GM11168 (cell line): ENCODE measurements at regions not wholly inside any gene's neighbourhood (a gene's known extent, or its start where the extent isn't known, plus 50 kb on each side); places are given as distances from the start of the nearest gene placed in this dataset.
"Not testable (repeated sequence)": the region's sequence is repeated elsewhere in the genome, so short reads cannot be mapped to it uniquely, and the experiment has no call there.

Experiments
- in situ Hi-C: fragments of 300-500 bp; cut with MboI; formaldehyde crosslinking; loops from one replicate; pipeline ENCODE4 v1.12.0; 2022; ENCODE audit warnings: low sequenced_read_pairs; ENCODE audit not compliant: unreplicated experiment

DNA sequence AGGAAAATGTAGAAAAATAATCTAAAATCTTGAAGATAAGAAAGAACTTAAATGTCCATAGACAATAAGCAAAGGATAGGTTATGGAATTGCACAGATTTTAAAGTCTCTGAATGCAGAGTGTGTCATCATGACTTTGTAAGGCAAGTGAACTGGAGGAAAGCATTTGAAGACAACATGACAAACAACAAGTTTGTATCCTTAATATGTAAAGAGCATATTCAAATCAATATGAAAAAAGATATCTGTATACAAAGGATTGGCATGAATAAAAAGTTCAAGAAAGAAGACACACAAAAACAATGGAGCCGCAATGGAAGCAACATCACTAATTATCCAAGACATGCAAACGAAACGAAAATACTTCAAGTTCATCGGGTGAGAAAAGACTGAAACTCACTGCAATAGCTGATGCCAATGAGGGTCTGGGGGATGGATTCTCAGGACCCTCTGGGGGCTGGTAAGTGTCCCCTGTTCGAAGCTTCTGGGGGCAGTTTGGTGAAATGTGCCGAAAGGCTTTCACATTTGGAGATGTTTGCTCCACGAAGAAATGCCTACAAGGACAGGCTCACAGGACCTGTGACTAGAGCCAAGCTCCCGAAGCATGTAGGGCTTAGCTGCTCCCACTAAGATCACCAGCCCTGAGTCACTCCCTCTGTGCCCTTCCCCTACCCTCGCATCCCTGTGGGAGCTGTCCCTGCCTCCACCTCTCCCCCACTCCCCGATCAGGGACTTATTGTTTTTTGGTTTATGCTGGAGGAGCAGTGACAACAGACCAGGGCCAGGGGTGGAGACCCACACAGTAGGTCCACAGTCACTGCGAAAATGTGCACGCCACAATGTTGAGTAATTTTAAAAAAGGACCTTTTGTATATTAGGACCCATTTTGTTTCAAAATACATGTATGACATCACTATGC, 345.7 kb upstream of the SFSWAP start:
- in situ Hi-C loops: no loop called here

DNA sequence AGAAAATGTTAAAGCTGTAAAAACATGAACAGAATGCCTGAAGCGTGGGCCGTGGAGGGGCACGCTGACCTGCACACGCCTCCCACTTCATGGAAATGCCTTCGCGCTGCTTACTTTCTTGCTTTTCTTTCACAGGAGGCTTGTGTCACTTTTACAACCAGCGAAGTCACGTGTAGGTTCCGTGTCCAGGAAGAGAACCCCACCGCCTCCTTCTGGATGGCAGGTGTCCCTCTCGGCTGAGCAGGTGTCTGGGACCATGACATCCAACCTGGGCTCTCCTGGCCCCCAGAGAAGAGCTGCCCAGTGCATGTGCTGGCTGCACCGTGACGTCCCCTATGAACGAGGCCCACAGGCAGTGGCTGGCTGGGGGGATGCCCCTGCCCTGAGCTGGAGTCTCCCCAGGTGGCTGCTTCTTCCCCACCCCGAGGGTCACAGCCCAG, 345.0 kb upstream of the SFSWAP start:
- in situ Hi-C loops: no loop called here

DNA sequence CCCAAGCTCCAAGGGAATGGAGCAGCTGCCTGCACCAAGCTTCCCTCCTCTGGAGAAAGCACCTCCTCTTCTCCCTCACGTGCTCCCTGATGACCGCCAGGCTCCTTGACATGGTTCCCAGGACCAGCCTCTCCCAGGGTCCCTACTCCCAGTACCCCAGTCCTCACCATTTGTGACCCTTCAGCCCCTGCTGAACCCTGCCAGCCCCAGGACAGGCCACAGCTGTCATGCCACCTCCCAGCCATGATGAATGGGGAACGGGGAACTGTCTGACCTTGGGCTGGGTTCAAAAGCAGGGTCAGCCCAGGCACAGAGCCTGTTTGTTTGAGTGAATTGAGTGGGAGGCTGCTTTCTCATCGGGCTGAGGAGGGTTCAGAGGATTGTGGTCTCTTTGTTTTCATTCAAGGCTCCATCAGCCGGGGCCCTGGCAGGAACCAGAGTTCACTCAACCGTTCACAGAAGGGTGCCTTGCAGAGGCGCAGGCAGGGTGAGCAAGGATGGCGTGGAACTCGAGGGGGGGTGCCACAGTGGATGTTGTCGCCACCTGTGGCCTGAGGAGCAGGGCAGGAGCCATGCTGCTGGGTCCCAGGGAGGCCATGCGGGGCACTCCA, 344.5 kb upstream of the SFSWAP start:
- in situ Hi-C loops: no loop called here

DNA sequence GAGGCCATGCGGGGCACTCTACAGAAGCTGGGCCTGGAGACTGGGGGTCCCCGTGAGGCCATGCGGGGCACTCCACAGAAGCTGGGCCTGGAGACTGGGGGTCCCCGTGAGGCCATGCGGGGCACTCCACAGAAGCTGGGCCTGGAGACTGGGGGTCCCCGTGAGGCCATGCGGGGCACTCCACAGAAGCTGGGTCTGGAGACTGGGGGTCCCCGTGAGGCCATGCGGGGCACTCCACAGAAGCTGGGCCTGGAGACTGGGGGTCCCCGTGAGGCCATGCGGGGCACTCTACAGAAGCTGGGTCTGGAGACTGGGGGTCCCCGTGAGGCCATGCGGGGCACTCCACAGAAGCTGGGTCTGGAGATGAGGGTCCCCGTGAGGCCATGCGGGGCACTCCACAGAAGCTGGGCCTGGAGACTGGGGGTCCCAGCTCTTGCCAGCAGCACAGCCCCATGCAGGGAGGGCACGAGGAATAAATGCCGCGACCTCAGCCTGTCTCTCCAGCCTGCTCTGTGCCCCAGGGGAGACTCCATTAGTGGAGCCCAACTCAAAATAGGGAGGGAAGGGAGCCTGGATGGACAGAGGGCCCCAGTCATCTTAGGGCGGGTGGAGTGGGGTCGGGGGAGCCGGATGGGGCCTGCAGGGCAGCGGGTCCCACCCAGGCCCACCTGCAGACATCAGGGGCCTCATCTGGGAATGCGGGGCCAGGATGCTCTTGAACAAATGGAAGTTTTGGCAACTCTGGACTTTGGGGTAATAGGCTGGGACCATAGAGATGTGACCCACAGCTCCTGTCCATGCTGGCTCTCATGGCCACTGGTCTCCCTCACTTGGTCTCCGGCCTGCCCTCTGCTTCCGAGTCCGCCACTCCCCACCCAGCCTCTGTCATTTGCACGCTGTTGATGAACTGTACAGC, 343.6 kb upstream of the SFSWAP start:
- in situ Hi-C loops: not testable (repeated sequence)

DNA sequence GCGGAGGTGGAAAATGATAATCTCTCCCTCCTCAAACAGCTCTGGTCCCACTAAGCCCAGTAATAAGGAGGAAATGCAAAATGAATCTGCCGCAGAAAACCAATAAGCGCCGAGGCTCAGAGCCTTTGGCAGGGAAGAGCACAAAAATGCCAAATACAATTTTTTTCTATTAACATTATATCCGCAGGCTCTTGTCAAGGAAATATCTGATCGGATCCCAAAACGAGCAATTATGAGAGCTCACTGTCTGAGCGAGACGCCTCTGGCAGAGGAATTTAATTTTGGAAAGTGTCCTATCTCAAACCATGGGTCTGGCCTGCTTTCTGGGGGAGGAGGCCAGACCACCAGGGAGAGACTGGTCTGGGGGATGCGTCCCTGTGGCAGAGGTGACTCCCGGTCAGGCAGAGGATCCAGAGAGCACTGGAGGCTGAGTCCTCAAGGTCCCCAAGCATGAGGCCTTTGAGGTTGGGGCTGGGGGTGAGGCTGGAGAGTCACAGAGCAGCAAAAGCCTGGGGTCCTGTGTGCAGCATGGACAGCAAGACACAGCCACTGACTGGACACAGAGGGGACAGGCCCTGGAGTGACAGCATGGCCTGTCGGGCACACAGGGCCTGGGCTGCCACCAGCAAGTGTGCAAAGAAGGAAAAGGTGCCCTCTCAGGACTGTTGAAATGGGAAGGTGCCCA, 342.8 kb upstream of the SFSWAP start:
- in situ Hi-C loops: no loop called here

DNA sequence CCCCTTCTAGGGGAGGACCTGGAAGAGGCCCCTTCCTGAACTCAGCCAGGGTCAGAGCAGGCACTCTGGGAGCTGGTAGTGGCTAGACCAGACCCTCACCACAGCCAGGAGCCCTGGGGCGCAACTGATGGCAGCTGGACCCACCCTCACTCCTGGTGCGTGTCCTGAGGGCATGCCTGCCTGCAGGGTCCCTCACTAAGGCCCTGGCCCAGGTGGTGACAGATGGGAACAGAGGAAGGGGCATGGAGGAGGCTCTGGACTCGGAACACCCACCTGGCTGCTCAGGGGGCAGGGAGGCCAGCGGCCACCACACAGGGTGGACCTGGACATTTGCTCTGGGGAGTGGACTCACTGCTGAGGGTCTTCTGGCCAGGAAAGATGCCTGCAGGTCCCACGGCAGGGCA, 342.2 kb upstream of the SFSWAP start:
- in situ Hi-C loops: no loop called here

DNA sequence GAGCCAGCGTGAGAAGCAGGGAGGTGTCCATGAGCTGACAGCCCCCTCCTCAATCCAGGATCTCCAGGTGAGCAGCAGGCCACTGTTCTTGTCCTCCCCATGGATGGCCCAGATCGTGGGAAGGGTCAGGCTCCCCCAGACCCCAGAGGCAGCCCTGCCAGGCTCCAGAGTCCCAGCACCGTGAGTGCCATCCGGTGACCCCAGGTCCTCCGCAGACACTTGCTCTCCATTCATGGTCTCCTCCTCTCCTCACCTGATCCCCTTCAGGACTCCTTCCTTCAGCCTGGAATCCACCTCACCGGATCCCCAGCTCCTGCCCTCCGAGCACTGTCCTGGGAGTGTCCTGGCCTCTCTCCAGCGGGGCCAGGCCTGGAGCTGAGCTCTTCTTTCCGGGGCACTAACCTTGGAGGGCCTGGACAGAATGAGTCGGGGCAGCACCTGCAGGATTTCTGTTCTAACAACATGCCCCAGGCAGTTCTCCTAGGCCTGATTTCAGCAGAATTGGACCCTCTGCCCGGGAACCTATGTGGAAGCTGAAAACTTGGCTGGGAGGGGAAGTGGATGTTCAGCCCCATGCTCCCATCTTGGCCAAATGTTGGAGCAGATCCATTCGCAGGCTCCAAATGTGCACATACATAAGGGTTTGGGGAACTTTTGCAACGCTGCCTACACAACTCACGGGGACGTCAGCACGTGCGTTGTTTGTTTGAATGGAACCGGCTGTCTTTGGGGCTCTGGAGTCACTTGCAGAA, 341.6 kb upstream of the SFSWAP start:
- in situ Hi-C loops: no loop called here

DNA sequence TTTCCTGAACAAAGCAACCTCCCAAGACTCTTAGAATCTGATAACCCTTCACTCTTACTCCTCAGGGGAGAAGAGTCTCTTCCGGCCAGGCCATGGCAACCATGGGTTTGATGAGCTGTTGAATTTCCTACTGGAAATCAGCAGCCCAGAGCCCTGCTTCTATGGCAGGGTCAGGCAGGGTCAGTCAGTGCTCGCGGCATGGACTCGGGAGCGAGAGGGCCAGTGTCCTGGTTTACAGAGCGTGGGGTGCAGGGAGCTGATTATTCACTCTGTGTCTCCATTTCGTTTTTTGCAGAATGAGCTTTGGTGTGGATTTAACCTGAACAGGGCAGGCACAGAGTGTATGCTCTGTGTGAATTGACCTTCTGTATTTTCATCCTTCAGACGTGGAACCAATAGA, 340.6 kb upstream of the SFSWAP start:
- in situ Hi-C loops: no loop called here

DNA sequence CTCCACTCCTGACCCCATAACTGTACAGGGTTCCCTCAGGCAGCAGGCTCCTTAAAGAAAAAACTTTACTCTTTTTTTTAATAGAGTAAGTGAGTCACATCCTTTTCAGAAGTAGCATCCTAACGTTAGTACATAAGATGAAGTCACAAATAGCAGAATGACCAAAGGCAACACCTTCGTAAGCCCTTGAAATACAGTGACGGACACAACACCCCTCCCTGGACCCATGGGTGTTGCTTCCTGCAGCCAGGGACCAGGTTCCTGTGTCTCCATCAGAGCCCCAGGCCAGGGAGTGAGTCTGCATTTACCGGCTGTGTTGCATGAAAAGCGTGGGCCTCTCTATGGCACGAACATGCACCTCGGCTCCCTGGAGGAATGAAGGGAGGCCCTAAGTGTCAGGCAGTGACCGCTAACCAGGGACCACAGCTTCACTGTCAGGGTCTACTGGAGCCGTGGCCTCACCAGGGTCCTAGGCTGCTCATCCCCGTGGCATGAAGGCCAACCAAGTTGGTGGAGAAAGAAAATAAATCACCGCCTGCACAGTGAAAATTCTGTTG, 340.0 kb upstream of the SFSWAP start:
- in situ Hi-C loops: no loop called here

DNA sequence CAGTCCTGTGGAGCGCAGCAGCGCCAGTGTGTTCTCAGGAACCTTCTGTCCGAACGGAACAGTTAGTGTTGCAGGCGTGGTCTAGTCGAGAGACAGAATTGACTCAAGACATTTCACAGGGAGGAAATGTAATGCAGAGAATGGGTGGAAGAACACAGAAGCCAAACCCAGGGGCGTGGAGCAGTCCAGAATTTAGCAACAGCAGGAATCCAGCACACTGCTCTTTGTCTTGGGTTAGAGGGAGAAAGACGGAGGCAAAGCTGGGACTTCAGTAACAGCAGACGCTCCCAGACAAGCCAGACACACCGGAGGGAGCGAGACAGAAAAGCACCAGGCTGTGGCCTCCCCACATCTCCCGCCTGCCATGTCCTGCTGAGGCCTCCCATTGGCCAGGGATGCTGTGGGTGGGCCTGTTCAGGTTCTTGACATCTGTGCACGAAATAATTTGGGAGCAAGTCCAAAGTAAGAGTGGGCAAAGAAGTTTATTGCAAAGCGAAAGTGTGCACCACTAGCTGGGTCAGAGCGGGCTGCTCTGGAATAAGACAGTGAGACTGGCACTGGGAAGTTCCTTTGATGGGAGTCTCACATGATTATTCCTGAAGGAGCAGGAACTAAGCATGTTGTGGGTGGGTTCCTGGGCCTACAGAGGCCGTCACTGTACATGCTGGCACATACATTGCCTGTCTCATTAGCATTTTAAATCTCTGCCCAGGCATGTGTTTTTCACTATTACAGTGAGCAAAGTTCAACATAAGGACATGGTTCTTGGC, 339.3 kb upstream of the SFSWAP start:
- in situ Hi-C loops: no loop called here

DNA sequence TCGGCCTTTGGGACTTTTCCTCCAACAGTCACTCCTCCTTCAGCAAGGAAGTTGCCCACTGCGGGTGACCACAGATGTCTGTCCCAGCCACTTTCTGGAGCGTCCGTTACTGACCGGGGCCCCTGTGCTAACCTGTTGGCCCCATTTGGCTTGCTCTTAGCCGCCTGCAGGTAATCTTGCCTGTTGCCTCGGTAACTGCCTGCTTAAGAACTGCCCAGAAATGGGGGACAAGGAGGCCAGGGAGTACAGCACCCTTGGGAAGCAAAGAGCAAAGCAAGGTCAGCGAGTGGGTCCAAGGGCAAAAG, 338.8 kb upstream of the SFSWAP start:
- in situ Hi-C loops: no loop called here

DNA sequence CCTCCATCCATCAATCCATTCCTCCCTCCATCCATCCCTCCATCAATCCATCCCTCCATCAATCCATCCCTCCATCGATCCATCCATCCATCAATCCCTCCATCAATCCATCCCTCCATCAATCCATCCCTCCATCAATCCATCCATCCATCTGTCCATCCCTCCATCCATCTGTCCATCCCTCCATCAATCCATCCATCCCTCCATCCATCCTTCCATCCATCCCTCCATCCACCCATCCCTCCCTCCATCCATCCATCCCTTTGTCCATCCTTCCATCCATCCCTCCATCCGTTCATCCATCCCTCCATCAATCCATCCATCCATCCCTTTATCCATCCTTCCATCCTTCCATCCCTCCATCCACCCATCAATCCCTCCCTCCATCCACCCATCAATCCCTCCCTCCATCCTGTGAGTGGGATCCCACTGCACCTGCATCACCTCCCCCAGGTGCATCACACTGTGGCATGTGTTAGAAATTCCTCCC, 338.1 kb upstream of the SFSWAP start:
- in situ Hi-C loops: no loop called here

DNA sequence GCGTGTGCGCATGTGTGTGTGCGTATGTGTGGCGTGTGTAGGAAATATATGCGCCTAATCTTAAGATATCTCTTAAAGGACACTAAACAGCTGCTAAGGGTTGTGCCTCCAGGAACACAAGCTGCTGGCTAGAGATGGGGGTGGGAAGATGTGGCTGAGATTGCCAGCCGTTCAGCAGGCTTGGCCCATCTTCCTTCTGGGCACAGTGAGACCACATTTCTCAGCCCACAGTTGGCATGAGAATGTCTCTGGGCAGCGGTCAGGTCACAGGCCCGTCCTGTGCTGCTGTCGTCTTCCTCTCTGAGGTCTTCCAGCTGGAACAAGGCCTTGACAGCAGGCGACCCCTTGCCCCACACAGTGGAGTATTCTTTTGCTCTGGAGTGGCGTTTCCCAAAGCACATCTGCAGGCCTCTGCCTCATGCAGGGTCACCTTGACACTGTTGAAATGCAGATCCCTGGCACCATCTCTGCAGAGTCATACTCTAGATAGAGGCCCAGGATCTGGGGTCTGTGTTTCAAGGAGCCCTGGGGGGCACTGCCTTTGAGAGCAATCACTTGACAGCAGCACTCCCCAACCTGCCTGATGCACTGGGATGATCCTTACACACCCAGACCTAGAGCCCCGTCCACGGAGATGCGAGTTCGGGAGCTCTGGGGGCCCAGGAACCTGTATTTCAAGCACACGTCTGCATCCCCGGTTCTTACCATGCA, 335.5 kb upstream of the SFSWAP start:
- in situ Hi-C loops: no loop called here

DNA sequence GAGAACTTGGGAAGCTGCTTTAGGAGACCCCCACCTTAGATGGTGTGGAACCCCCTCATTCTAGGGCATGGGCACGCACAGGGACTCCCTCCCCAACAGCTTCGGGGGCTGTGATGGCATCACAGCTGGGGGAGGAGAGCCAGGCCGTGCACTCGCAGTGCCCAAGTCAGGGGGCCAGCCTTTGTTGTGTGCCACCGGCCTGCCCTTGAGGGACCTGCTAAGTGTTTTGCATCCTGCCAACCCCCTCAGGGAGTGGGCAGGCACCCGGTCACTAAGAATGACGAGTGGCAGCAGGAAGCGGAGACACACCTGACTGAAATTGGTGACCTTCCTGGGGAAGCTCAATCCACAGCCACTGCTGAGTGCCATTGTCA, 334.9 kb upstream of the SFSWAP start:
- in situ Hi-C loops: no loop called here

DNA sequence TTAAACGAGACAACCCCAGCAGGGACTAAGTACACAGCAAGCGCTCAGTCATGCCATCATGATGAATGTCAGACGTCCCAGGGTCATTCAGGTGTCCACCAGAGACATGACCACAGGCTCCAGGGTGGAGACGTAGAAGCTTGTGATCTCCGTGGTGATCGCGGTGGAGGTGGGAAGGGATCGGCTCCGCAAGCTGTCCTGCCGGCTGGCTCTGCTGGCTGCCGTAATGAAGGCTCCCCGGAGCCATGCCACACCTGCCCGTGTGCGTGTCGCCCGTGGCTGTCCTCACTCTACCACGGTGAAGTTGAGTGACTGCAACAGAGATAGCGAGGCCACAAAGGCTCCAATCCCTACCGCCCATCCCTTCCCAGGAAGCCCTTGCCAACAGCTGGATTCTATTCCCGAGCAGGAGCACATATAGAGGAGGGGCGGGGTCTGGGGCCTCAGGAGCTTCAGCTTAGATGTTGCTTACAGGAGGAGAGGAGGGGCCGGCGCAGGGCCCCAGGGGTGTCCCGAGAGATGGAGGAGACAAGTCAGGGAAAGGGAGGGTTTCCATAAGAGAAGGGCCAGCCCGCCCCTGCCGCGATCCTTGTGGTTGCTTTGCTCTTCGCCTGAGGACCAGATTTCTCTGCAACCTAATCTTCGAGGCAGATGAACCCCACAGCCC, 332.6 kb upstream of the SFSWAP start:
- in situ Hi-C loops: no loop called here

DNA sequence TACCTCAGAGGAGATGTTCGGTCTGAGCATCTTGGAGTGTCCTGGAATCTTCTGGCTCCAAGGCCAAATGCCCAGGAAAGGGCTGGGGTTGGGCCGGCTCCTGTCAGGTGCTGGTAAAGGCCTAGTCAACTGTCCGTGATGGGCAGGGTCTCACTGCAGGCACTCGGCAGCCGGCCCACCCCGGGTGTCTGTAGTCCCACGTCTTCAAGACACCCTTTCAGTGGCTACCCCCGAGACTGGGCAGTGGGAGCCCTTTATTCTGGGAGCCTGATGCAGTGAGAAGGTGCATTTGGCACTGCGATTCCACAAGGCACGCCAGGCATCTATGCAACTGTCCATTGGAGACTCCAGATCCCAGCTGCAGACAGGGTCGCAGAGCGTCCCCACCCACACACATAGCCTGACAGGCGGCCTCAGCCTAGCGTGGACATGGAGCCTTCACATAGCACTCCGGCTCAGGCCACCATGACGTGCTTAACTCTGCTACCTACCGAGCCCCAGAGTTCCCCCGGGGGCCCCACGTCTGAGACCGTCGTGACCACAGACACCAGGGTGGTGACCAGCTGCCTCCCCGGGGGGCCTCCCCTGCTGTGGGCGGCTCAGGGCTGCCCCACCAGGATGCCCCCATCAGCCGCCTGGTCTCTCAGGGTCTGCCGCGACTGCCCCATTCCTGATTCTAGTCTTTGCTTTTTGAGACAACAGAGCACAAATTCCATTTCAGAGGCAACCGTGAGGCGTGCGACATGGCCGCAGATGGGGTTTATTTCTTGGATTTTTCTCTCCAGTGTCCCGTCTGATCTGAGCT, 331.8 kb upstream of the SFSWAP start:
- in situ Hi-C loops: no loop called here

DNA sequence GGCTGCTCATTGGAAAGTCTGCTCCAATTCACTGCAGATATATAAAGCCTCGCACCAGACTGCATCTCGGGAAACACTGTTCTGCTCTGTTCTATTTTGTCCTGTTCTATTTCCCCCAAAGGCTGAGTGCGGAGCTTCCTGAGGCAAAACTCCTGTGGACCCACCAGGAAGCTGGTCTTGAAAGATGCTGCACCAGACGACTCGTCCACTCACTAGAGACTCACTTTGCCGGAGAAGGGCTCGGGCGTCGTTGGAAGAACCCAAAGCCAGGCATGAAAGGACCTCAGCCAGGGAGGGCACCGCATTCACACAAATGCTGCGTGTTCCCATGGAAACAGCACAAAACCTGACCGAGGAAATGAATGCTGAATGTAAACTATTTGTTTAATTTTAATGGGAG, 331.2 kb upstream of the SFSWAP start:
- in situ Hi-C loops: no loop called here
